Activated T-helper 2 cell treated with anti-CD3 and anti-CD28 coated beads, Interferon-gamma antibody, Interleukin-2, Interleukin-4, amounts not matched to agents 10 μg/mL and 5 μg/mL and 100 μg/mL, durations not matched to agents 14 hours and 24 hours and 36 hours (primary cell): ENCODE measurements at regions not wholly inside any gene's neighbourhood (a gene's known extent, or its start where the extent isn't known, plus 50 kb on each side); places are given as distances from the start of the nearest gene placed in this dataset.

Experiments
- DNase-seq: peaks from one replicate; pipeline ENCODE4 v3.0.0; 2021; ENCODE audit warnings: low spot score
- H3K27ac Mint-ChIP-seq: one replicate; pipeline ENCODE4 v1.8.0; 2021; ENCODE audit warnings: mixed read lengths
- H3K27me3 Mint-ChIP-seq: one replicate; pipeline ENCODE4 v1.8.0; 2021; ENCODE audit warnings: low read depth, mixed read lengths
- H3K36me3 Mint-ChIP-seq: one replicate; pipeline ENCODE4 v1.8.0; 2021; ENCODE audit warnings: low read depth, mixed read lengths
- H3K4me1 Mint-ChIP-seq: one replicate; pipeline ENCODE4 v1.8.0; 2021; ENCODE audit warnings: low read depth, mixed read lengths
- H3K4me3 Mint-ChIP-seq: one replicate; pipeline ENCODE4 v1.8.0; 2021; ENCODE audit warnings: low read depth, mild to moderate bottlenecking, moderate library complexity, mixed read lengths
- H3K9me3 Mint-ChIP-seq: one replicate; pipeline ENCODE4 v1.8.0; 2021; ENCODE audit warnings: mixed read lengths
- intact Hi-C: fragments of 100-400 bp; cut with micrococcal nuclease; formaldehyde crosslinking; loops from one replicate; pipeline ENCODE4 v1.15.1; 2023

DNA sequence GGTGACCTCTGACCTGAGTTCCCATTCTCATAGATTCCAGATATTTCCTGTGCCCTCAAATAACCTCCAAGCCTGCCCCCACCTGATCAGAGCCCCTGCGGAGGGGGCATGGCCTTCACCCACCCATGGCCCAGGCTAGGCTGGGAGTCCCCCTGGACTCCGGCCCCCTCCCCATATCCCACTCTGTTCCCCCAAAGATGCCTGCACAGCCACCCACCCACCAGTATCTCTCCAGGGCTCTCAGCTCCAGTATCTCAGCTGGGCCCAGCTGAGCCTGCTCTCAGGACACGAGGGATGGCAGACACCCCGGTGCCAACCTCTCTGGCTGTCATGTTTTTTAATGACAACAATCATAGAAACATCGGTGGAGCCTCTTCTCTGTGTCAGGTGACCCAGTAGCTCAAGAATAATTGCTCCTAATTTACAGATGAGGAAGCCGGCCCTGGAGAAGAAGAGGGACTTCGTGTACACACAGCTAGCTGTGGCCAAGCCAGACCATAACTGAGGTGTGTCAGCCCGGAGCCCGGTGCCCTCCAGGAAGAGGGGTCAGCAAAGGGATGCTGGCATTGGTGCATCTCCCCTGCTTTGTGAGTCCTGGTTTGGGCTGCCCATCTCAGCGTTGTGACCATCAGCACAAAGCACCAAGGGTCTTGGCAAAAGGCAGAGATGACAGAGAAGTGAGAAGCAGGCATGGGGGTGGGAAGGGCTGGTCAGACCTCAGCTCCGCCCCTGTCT, 84.4 kb downstream of the SDC1 start:
- H3K9me3 Mint-ChIP-seq: no peaks in the 10 kb centered on the region
- no peak for DNase-seq
- intact Hi-C loops: no loop called here
- no peaks in the 10 kb centered on the region for H3K4me1 Mint-ChIP-seq
- no peaks in the 10 kb centered on the region for H3K36me3 Mint-ChIP-seq
- H3K4me3 Mint-ChIP-seq: no peak overlapping the region
- H3K27ac Mint-ChIP-seq: no peak overlapping the region
- no peaks in the 10 kb centered on the region for H3K27me3 Mint-ChIP-seq

DNA sequence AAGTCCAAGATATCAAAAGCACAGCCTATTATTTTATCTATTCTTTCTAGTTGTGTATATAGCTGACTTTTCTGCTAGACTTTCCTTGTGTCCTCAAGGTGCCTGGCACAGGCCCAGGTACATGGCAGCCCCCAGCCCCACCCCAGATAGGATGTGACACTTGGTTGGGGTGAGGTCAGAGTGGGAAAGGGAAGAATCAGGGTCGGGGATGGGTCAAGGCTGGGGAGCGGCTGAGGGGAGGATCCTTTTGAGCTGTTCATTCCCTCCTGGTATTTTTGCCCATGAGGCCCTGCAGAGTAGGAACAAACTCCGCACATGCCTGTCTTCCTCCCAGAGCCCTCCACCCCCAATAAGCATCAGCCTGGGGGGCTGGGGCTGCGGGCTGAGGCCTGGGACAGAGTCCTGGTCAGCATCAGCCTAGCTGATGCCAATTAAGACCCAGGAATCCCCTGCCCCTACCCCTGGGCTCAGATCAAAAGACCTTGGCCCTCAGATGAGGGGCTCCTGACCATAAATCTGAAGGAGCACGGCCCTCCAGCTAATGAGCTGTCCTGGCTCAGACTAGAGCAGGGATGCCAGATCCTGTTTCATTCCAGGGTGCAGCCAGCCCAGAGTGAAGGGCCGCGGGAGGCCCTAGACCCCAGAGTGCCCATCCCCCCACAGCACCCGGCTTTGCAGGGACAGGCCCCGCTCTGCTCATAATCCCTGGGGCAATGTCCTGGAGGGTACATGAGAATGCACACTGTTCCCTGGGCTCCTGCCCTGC, 85.3 kb downstream of the SDC1 start:
- H3K4me1 Mint-ChIP-seq: no peaks in the 10 kb centered on the region
- intact Hi-C loops: loop anchor here (5.0 to 10.0 kb wide), 2 partner anchors 85 to 503 kb away; partner anchors contain the start of gene SDC1
- peaks cover 2% of the 10 kb centered on the region for H3K27me3 Mint-ChIP-seq
- no peak for DNase-seq
- H3K4me3 Mint-ChIP-seq: no peak overlapping the region
- H3K9me3 Mint-ChIP-seq: no peaks in the 10 kb centered on the region
- no peak overlapping the region for H3K27ac Mint-ChIP-seq
- no peaks in the 10 kb centered on the region for H3K36me3 Mint-ChIP-seq

DNA sequence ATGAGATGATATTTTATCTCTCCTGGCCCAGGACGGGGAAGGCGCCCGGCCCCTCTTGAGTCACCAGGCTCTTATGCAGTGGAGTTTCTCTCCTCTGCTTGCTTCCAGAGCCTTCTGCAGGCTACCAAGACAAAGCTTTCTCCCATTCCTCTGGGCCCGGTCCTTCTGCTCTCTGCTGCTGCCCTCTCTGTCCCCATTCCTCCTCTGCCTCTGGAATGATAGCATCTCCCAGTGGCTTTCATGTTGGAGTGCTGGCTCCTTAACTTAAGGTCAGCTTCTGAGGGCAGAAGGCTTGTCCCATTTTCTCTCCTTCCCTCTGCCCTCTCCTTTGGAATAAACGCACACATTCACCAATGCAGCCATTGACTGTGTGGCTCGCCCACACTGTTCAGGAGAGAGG, 86.2 kb downstream of the SDC1 start:
- no peaks in the 10 kb centered on the region for H3K9me3 Mint-ChIP-seq
- no peak overlapping the region for H3K4me3 Mint-ChIP-seq
- intact Hi-C loops: loop anchor here (5.0 to 10.0 kb wide), 2 partner anchors 86 to 504 kb away; partner anchors contain the start of gene SDC1
- no peak overlapping the region for H3K27ac Mint-ChIP-seq
- no peaks in the 10 kb centered on the region for H3K36me3 Mint-ChIP-seq
- peaks cover 3% of the 10 kb centered on the region for H3K27me3 Mint-ChIP-seq
- no peak for DNase-seq
- H3K4me1 Mint-ChIP-seq: no peaks in the 10 kb centered on the region

DNA sequence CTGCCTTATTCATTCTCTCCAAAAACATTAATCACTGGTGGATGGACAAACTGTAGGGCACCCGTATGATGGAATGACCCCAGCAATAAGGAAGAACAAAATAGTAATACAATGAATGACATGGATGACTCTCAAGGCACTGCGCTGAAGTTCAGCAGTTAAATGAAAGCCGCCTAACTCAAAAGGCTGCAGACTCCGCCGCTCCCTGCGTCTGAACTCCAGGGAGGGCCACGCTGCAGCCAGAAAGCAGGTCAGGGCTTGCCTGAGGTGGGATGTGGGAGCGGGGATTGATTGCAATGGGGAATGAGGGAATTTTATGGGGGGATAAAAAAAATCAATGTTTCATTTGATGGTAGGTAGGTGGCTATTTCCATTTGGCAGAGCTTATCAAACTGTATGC, 86.5 kb upstream of the LAPTM4A start:
- Mint-ChIP-seq H3K27ac (no peak overlapping the region), H3K4me3 (no peak overlapping the region), H3K27me3 (peaks cover 3% of the 10 kb centered on the region), H3K4me1 (no peaks in the 10 kb centered on the region), H3K36me3 (no peaks in the 10 kb centered on the region), H3K9me3 (no peaks in the 10 kb centered on the region)
- intact Hi-C loops: loop anchor here (5.0 to 10.0 kb wide), 2 partner anchors 87 to 504 kb away; partner anchors contain the start of gene SDC1
- DNase-seq: no peak

DNA sequence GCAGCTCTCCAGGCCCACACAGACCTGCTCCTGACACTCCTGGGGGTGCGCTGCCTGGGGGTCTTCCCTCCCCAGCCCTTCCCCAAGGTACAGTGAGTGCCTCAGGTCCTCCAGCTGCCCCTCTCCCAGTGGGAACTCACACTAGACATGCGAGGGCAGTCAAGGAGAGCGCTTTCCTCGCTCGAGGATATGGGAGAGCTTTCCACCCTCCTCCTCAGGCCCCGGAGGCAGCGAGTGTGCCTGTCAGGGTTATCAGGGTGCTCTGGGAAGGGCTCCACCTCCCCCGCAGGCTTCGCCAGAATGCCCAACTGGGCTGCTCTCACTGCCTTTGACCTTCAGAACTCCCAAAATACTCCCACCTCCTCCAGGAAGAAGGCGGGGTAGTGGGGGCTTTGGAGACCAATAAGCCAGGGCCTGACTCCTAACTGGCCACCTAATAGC, 85.7 kb upstream of the LAPTM4A start:
- DNase-seq: no peak
- peaks cover 7% of the 10 kb centered on the region for H3K27me3 Mint-ChIP-seq
- H3K36me3 Mint-ChIP-seq: no peaks in the 10 kb centered on the region
- no peak overlapping the region for H3K4me3 Mint-ChIP-seq
- H3K27ac Mint-ChIP-seq: no peak overlapping the region
- intact Hi-C loops: loop anchor here (5.0 to 10.0 kb wide), 2 partner anchors 88 to 505 kb away; partner anchors contain the start of gene SDC1
- no peaks in the 10 kb centered on the region for H3K9me3 Mint-ChIP-seq
- no peaks in the 10 kb centered on the region for H3K4me1 Mint-ChIP-seq

DNA sequence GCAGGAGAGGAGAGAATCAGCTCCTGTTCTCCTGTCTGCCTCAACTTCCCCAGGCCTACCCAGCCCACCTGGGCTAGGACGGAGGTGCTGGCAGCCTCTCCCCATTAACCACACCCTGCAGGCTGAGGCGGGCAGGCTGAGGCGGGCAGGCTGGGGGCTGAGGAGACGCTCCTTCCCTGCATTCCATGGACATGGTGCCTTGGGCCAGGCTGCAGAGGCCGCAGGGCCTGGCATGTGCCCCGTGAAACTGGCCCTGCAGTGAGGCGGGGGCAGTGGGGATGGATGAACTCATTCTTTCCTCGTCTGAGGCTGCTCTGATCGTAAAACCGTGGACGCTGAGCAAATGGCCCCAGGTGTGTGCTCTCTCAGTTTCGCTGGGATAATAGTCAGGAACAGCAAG, 84.7 kb upstream of the LAPTM4A start:
- Mint-ChIP-seq H3K4me1 (no peaks in the 10 kb centered on the region), H3K36me3 (no peaks in the 10 kb centered on the region), H3K27ac (no peak overlapping the region), H3K27me3 (peaks cover 7% of the 10 kb centered on the region), H3K4me3 (no peak overlapping the region), H3K9me3 (no peaks in the 10 kb centered on the region)
- intact Hi-C loops: loop anchor here (5.0 to 10.0 kb wide), 2 partner anchors 89 to 506 kb away; partner anchors contain the start of gene SDC1
- no peak for DNase-seq

DNA sequence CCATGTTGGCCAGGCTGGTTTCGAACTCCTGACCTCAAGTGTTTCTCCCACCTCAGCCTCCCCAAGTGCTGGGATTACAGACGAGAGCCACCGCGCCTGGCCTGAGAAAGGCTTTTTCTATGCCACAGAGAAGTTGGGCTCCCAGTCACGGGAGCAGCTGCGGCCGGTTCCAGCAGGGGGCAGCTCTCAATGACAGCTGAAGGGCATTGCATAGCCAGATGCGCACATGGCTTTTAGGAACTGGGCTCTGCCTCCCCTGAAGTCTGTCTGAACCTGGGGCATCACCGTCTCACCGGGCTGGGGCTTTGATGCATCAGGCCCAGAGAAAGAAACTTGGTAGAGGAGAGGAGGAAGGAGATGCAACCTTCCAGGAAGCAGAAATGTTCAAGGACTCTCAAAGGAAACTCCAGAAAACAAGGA, 84.2 kb upstream of the LAPTM4A start:
- no peaks in the 10 kb centered on the region for H3K9me3 Mint-ChIP-seq
- no peaks in the 10 kb centered on the region for H3K36me3 Mint-ChIP-seq
- H3K27ac Mint-ChIP-seq: no peak overlapping the region
- DNase-seq: peak; percentile 24
- H3K4me1 Mint-ChIP-seq: no peaks in the 10 kb centered on the region
- H3K27me3 Mint-ChIP-seq: peaks cover 7% of the 10 kb centered on the region
- intact Hi-C loops: loop anchor here (5.0 to 10.0 kb wide), 2 partner anchors 89 to 507 kb away; partner anchors contain the start of gene SDC1
- H3K4me3 Mint-ChIP-seq: no peak overlapping the region

DNA sequence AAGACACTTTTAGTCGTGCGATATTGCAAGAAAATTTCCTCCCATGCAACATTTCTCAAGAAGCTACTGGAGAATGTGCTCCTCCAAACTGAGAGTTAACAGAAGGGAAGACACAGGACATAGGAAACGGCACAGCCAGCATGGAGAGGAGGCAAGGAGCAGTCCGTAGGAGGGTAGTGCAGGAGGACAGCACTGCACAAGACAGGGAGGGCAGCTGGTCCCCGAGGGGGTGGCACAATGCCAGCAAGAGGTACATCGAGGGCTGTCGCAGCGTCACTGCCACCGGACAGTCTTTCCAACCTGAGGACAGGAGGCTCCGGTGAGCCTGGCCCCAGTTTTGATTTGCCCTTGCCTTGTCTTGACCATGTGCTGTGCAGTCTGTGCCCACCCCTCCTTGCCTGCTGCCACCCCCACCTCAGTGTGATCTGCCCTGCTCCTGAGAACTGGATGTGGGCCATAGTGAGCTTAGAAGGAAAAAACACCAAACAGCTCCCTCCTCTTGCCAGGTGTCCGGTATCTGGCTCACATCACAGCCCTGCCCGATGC, 81.6 kb upstream of the LAPTM4A start:
- intact Hi-C loops: loop anchor here (10.0 kb wide), 1 partner anchor 92 kb away; the partner anchor contains the start of gene SDC1

DNA sequence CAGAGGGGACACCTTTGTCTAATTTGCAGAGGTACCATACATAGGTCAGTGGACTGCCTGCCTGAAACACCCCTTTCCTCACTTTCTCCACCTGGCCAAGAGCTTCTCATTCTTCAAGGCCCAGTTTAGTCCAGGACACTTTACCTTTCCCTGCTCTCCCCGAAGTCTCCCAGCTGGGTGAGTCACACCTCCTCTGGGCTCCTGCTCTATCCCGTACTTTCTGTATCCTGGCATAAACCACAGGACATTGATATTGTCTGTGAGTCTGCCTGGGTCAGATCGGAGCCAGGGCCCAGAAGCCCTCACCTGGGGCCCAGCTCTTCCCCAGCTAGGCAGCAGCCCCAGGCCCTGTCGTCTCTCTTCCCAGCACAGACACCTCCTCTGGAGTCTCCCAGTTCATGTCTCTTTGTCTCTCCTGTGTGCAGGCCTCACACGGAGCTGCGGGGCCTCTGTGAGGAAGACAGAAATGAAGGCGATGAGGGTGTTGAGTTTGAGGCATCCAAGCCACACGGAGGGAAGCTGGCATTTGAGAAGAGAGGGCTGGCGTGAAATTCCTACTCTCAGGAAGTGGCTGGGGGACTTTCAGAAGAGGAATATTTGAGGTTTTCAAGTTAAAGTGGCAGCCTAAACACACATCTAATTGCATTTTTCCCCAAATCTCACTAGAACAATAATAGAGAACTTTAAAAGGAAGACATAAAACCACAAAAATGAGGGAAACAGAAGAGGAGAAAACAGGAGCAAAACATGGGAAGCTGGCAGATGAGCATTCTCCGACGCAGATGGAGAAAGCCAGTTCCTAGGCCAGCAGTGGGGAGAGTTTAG, 79.6 kb upstream of the LAPTM4A start:
- intact Hi-C loops: loop anchor here (10.0 kb wide), 1 partner anchor 94 kb away; the partner anchor contains the start of gene SDC1
- H3K4me3 Mint-ChIP-seq: no peak overlapping the region

More for the DNA sequence above, 81.6 kb upstream of the LAPTM4A start:
- H3K4me3 Mint-ChIP-seq: no peak overlapping the region
- H3K27ac Mint-ChIP-seq: no peak overlapping the region
- no peaks in the 10 kb centered on the region for H3K36me3 Mint-ChIP-seq
- H3K9me3 Mint-ChIP-seq: no peaks in the 10 kb centered on the region
- no peaks in the 10 kb centered on the region for H3K4me1 Mint-ChIP-seq
- peaks cover 12% of the 10 kb centered on the region for H3K27me3 Mint-ChIP-seq
- DNase-seq: no peak

DNA sequence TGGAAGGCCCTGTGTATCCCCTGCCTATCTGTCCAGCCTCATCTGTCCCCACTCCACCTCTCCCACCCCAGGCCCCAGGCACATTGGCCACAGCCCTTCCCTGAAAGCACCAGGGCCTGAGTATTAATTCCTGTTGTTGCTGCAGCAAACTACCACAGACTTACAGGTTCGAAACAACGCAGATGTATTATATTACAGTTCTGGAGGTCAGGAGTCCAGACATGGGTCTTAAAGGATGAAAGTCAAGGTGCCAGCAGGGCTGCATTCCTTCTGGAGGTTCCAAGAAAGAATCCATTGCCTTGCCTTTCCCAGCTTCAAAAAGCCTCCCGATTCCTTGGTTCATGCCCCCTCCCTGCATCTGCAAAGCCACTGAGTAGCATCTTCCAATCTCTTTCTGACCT, 78.7 kb upstream of the LAPTM4A start:
- Mint-ChIP-seq H3K27me3 (peaks cover 12% of the 10 kb centered on the region), H3K27ac (no peak overlapping the region), H3K9me3 (no peaks in the 10 kb centered on the region), H3K4me3 (no peak overlapping the region), H3K36me3 (no peaks in the 10 kb centered on the region), H3K4me1 (no peaks in the 10 kb centered on the region)
- DNase-seq: no peak
- intact Hi-C loops: loop anchor here (10.0 kb wide), 1 partner anchor 95 kb away; the partner anchor contains the start of gene SDC1

More for the DNA sequence above, 79.6 kb upstream of the LAPTM4A start:
- no peak overlapping the region for H3K27ac Mint-ChIP-seq
- H3K27me3 Mint-ChIP-seq: peaks cover 12% of the 10 kb centered on the region
- no peaks in the 10 kb centered on the region for H3K4me1 Mint-ChIP-seq
- no peak for DNase-seq
- H3K9me3 Mint-ChIP-seq: no peaks in the 10 kb centered on the region
- H3K36me3 Mint-ChIP-seq: no peaks in the 10 kb centered on the region

DNA sequence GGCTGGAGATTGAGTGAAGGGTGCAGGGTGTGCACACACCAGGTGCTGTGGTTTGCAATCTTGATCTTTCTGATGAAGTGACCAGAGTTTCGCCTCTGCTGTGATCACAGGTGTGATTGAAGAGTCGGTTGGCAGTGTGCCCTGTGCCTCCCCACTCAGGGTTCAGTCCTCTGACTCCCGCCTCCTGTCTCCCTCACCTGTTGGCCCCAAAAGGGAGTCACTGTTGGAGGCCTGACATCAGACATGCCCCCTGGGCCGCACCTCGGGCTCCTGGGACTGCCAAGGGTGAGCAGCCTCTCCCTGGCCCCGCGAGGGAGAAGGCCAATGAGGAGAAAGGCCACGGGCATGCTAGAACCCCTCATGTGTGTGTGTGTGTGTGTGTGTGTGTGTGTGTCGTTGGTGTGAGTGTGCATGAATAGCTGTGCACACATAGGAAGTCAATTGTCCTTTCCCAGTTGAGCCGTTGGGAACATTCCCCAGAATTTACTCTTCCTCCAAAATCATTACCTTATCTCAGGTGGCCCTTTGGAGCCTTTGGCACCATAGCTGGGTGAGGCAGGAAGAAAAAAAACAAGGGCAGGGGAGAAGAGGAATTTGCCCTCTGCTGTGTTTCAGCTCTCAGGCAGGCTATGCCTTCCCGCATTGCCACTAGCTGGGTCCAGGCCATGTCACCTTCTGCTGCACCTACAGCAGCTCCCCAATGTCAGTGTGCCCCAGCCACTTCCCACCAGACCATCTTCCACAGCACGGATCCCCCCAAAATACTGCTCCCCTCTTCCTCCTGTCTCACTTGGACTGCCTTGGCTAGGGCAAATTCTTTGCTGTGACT, 78.1 kb upstream of the LAPTM4A start:
- H3K9me3 Mint-ChIP-seq: no peaks in the 10 kb centered on the region
- H3K27me3 Mint-ChIP-seq: peaks cover 11% of the 10 kb centered on the region
- no peak overlapping the region for H3K27ac Mint-ChIP-seq
- no peaks in the 10 kb centered on the region for H3K36me3 Mint-ChIP-seq
- H3K4me1 Mint-ChIP-seq: no peaks in the 10 kb centered on the region
- intact Hi-C loops: loop anchor here (10.0 kb wide), 1 partner anchor 95 kb away; the partner anchor contains the start of gene SDC1
- no peak overlapping the region for H3K4me3 Mint-ChIP-seq
- DNase-seq: no peak
